Fibroblast of gingiva (primary cell): ENCODE measurements at regions not wholly inside any gene's neighbourhood (a gene's known extent, or its start where the extent isn't known, plus 50 kb on each side); places are given as distances from the start of the nearest gene placed in this dataset.
A peak's percentile ranks its signal among the peaks of the same experiment; 100 is the strongest.

Experiments used
- DNase-seq: peaks from one replicate; pipeline ENCODE4 v3.0.0-alpha.2; 2011; ENCODE audit warnings: low read depth

DNA sequence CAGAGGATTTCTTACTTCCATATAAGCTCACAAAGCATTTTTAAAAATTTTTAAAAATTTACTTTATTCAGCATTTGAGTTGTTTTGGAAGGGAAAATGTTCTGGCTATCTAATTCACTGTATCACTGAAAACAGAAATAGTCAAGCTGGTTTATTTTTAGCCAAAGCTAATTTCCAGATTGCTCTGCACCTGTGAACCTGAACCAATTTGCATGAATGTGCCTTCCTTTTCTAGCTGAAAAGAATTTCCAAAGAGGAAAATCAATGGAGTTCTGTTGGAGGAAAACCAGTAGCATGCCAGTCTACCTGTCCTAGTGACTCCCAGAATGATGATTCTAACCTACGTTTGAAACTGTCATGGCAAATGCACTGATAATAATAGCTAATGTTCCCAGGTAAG is 134.2 kb upstream of the LIPC start:
- DNase-seq, result no peak

GRCh38 chr15:58298879-58299850 is 132.6 kb upstream of the LIPC start:
- DNase-seq, result peak; percentile 40

GRCh38 chr15:58302832-58303231 is 129.0 kb upstream of the LIPC start:
- no peak for DNase-seq

DNA sequence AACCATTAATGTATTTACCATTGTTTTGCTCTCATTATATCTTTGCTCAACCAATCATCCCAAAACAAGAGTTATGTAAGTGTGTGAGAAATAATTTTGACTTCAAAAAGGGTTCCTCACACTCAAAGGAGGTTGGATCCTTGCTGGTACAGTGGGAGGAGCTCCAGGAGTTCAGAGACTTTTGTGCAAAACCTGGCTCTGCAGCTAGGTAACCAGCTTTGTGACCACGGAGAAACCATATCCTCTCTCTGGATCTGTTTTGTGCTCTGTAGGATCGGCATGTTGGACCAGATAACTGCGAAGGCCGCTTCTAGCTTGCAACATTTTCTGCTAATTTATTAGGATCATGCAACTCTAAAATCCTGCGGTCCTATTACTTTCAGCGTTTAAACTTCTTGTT is 128.6 kb upstream of the LIPC start:
- DNase-seq, result no peak

- peak; percentile 16 for DNase-seq
These were observed 125.0 kb upstream of the LIPC start for GRCh38 chr15:58306591-58307312.

- peak; percentile 68 for DNase-seq
These were observed 124.4 kb upstream of the LIPC start for GRCh38 chr15:58307313-58307961.

DNA sequence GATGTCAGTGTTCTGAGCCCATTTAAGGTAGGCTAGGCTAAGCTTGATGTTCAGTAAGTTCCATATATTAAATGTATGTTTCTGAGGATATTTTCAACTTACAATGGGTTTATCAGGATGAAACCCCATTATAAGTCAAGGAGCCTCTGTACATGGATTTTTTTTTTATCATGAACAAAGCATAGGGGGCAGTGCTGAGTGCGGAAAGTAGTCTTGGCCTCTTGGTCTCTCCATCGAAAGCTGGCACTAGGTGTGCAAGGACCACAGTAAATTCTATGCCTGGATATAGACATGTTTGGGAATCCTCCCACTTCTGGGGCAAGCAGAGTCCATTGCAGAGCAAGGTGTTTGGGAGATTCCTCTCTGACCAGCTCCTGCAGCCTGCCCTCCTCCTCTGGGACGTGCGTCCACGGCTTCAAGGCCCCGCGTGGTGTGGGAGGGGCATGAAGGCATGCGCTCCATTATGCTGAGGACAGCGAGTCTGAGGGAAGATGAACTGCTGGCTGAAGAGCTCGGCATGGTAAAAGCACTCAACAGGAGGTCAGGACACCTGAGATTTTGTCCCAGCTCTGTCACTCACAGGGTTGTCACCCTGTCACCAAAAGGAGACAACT is 122.9 kb upstream of the LIPC start:
- no peak for DNase-seq

DNA sequence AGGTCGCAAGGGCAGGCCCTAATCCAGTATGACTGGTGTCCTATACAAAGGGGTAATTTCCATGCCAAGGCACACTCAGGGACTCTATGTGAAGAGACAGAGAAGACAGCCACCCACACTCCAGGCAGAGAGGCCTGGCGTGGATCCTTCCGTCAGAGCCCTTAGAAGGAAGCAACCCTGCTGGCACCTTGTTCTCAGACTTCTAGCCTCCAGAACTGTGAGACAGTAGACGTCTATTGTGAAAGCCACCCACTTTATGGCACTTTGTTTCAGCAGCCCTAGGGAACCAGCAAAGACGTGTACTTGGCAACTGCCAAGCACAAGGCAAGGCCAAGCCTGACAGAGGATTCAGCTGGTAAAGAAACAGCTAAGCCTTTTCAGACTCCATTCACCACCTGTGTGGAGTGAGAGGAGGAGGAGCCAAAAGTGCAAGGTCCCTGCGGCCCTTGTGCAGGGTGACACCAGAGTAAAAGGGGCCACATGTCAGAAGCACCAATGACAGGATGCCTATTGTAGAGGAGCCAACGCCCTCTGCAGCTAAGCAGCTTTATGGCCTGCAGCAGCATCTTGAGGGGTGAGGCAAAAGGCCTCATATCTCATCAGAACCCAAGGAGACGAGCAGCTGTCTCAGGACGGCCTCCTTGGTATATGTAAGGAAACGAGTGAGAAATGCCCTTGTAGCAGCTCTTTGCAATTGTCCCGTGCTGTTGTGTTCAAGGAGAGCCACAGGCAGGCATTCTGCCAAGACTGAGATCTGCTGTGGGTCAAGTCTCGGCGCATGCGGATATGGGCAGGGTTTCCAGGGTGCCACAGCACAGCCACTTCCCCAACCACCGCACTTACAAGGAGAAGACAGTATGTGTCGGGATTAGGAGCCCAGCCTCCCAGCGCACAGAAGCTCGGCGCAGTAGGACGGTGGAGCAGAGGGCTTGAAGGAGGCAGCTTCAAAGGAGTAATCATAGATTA is 121.5 kb upstream of the LIPC start:
- DNase-seq, result no peak

DNA sequence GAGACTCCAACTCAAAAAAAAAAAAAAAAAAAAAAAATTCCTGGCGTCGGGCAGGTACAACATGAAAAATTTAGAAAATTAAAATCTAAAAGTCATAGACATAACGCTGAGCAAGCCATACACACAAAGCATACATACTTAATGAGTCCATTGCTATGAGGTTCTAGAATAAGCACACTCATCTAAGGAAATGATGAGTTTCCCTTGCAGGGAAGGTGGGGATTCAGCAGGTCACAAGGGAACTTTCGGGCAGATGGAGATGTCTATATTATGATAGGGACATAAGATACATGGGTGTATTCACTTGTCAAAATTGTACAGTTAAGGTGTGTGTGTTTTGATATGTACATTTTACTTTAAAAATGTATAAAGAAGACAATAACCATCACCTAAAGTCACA is 120.2 kb upstream of the LIPC start:
- DNase-seq, result no peak

DNA sequence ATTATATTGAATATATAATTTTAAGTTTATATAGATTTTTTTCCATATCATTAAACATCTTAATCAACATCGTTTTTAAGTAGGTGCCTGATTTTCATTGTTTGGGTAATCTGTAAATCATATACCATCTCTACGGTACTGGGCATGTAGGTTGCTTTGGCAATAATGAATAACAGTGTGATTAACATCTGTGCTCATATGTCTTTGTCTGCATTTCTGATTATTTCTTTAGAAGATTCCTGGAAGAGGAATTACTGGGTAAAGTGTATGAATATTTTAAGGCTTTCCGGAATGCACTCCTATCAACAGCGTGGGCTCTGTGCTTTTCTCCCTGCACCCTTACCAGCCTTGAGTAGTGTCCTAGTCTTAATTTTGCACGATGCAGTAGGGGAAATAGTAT is 119.8 kb upstream of the LIPC start:
- DNase-seq, result no peak

- no peak for DNase-seq
These were observed 118.5 kb upstream of the LIPC start for GRCh38 chr15:58313304-58313703.

GRCh38 chr15:58313810-58314592 is 117.8 kb upstream of the LIPC start:
- no peak for DNase-seq

- DNase-seq, result no peak
These were observed 117.1 kb upstream of the LIPC start for GRCh38 chr15:58314593-58315216.

- DNase-seq, result no peak
These were observed 113.3 kb upstream of the LIPC start for GRCh38 chr15:58318517-58318916.

- no peak for DNase-seq
These were observed 110.8 kb upstream of the LIPC start for GRCh38 chr15:58321034-58321433.

- DNase-seq, result no peak
These were observed 109.5 kb upstream of the LIPC start for GRCh38 chr15:58322253-58322652.

DNA sequence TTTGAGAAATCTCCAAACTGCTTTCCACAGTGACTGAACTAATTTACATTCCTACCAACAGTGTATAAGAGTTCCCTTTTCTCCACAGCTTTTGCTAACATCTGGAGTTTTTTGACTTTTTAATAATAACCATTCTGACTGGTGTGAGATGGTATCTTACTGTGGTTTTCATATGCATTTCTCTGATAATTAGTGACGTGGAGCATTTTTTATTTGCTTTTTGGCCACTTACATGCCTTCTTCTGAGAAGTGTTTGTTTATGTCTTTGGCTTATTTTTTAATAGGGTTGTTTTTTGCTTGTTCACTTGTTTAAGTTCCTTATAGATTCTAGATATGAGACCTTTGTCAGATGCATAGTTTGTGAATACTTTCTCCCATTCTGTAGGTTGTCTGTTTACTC is 108.5 kb upstream of the LIPC start:
- peak; percentile 12 for DNase-seq

DNA sequence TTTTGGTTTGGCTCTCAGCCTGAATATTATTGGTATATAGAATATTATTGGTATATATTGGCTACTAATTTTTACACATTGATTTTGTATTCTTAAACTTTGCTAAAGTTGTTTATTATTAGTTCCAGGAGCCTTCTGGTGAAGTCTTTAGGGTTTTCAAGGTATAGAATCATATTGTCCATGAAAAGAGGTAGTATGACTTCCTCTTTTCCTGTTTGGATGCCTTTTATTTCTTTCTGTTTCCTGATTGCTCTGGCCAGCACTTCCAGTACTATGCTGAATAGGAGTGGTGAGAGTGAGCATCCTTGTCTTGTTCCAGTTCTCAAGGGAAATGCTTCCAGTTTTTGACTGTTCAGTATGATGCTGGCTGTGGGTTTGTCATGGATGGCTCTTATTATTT is 107.3 kb upstream of the LIPC start:
- no peak for DNase-seq

DNA sequence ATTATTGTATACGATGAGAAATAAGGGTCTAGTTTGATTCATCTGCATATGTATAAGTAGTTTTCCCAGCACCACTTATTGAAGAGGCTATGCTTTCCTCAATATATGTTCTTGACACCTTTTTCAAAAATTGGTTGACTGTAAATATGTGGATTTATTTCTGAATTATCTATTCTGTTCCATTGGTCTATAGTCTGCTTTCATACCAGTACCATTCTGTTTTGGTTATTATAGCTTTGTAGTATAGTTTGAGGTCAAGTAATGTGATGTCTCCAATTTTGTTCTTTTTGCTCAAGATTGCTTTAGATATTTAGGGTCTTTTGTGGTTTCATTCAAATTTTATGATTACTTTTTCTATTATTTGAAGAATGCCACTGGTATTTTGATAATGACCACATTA is 103.8 kb upstream of the LIPC start:
- DNase-seq, result no peak

- no peak for DNase-seq
These were observed 102.6 kb upstream of the LIPC start for GRCh38 chr15:58329211-58329610.
